ENCODE measurements at regions not wholly inside any gene's neighbourhood (a gene's known extent, or its start where the extent isn't known, plus 50 kb on each side); places are given as distances from the start of the nearest gene placed in this dataset.
A peak's percentile ranks its signal among the peaks of the same experiment; 100 is the strongest.

DNA sequence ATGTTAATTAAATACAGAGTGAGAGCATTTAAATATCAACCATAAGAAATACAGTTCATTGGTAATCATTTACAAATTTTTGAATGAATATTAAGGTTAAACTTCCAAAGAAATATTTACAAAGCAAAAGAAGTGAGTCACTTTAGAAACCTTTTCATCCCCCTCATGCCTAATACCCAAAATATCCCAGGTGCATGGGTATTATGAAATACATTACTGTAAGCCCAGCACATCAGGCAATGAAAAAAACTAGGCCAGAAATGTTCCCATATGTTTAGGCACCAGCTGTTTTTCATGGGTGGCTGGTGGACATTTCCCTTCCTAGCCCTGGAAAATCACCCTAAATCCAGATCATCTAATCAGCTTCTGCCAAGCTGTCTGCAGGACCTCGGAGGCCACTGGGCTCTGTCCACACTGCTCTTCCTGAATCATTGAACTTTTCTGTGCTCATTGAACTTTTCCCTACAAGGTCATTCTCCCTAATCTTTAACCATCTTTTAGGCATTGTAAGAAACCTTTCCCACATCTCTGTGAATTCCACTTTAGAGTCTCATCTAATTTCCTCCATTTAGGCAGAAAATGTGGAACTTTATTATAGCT is 145.3 kb upstream of the STXBP5 start:
- DNase-seq, result no peak
- H3K4me3 ChIP-seq (ENCODE audit: low read length), result no peak overlapping the region

DNA sequence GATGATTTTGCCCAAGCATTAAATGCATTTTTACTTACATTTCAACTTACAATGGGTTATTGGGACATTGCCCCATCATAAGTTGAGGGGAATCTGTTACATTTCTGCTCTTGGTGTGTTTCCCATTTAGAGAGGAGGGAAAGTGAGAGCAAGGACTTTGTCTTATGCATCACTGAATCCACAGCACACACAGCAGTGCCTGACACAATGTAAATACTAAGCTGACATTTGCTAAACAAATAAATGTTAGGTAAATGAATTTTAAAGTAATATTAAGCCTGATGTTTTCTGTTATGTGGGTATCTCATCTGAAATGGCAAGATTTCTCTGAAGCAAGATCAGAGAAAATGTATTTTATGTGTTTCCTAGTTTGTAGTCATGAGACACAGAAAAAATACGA is 143.6 kb upstream of the STXBP5 start:
- no peaks in the 10 kb centered on the region for H4K20me1 ChIP-seq (ENCODE audit: insufficient read depth, low read length)
- H3K9me2 ChIP-seq (replicated peaks; ENCODE audit: insufficient read depth, low read length), result no peaks in the 10 kb centered on the region
- no peak overlapping the region for H2AFZ ChIP-seq (ENCODE audit: low read length)
- H3K27me3 ChIP-seq (replicated peaks; ENCODE audit: insufficient read depth, low read length), result no peaks in the 10 kb centered on the region
- peak overlapping the region; percentile 18; the same call in 1 of the 2 replicates for H3K4me2 ChIP-seq (ENCODE audit: low read depth, low read length)
- TF ChIP-seq EZH2 (optimal IDR thresholded peaks at IDR 0.05; ENCODE audit: low read depth, low read length) (no peak), EZH2phosphoT487 (IDR thresholded peaks at IDR 0.05; ENCODE audit: low read length) (no peak)
- TF ChIP-seq, protein P1, sequence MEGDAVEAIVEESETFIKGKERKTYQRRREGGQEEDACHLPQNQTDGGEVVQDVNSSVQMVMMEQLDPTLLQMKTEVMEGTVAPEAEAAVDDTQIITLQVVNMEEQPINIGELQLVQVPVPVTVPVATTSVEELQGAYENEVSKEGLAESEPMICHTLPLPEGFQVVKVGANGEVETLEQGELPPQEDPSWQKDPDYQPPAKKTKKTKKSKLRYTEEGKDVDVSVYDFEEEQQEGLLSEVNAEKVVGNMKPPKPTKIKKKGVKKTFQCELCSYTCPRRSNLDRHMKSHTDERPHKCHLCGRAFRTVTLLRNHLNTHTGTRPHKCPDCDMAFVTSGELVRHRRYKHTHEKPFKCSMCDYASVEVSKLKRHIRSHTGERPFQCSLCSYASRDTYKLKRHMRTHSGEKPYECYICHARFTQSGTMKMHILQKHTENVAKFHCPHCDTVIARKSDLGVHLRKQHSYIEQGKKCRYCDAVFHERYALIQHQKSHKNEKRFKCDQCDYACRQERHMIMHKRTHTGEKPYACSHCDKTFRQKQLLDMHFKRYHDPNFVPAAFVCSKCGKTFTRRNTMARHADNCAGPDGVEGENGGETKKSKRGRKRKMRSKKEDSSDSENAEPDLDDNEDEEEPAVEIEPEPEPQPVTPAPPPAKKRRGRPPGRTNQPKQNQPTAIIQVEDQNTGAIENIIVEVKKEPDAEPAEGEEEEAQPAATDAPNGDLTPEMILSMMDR (IDR thresholded peaks at IDR 0.05; ENCODE audit: low read length), result no peak
- H3K27ac ChIP-seq (ENCODE audit: low read length), result peak overlapping the region; percentile 23; the same call in 1 of the 2 replicates
- no peaks in the 10 kb centered on the region for H3F3A ChIP-seq (ENCODE audit: insufficient read depth, low read length)
- no peaks in the 10 kb centered on the region for H3K4me1 ChIP-seq (ENCODE audit: low read length)
- H3K36me3 ChIP-seq (replicated peaks; ENCODE audit: insufficient read depth, low read length), result no peaks in the 10 kb centered on the region
- H3K4me3 ChIP-seq (ENCODE audit: low read length), result no peak overlapping the region
- H3K9ac ChIP-seq (ENCODE audit: low read length), result no peak overlapping the region
- no peak for DNase-seq
- H3K9me3 ChIP-seq (replicated peaks; ENCODE audit: insufficient read depth, low read length), result no peaks in the 10 kb centered on the region
- H3K79me2 ChIP-seq (ENCODE audit: low read length), result no peaks in the 10 kb centered on the region

More for the DNA sequence above, 145.3 kb upstream of the STXBP5 start:
- TF ChIP-seq EZH2phosphoT487 (IDR thresholded peaks at IDR 0.05; ENCODE audit: low read length), result no peak
- TF ChIP-seq, protein P1 (IDR thresholded peaks at IDR 0.05; ENCODE audit: low read length), result no peak
- TF ChIP-seq EZH2 (optimal IDR thresholded peaks at IDR 0.05; ENCODE audit: low read depth, low read length), result no peak
- Histone ChIP-seq H3K9ac (ENCODE audit: low read length) (no peak overlapping the region), H3K27ac (ENCODE audit: low read length) (no peak overlapping the region), H3K4me1 (ENCODE audit: low read length) (no peaks in the 10 kb centered on the region), H3K9me2 (replicated peaks; ENCODE audit: insufficient read depth, low read length) (no peaks in the 10 kb centered on the region), H4K20me1 (ENCODE audit: insufficient read depth, low read length) (no peaks in the 10 kb centered on the region), H3K4me2 (ENCODE audit: low read depth, low read length) (no peak overlapping the region), H3K36me3 (replicated peaks; ENCODE audit: insufficient read depth, low read length) (no peaks in the 10 kb centered on the region), H3K9me3 (replicated peaks; ENCODE audit: insufficient read depth, low read length) (no peaks in the 10 kb centered on the region), H2AFZ (ENCODE audit: low read length) (no peak overlapping the region), H3F3A (ENCODE audit: insufficient read depth, low read length) (no peaks in the 10 kb centered on the region), H3K27me3 (replicated peaks; ENCODE audit: insufficient read depth, low read length) (no peaks in the 10 kb centered on the region), H3K79me2 (ENCODE audit: low read length) (no peaks in the 10 kb centered on the region)

DNA sequence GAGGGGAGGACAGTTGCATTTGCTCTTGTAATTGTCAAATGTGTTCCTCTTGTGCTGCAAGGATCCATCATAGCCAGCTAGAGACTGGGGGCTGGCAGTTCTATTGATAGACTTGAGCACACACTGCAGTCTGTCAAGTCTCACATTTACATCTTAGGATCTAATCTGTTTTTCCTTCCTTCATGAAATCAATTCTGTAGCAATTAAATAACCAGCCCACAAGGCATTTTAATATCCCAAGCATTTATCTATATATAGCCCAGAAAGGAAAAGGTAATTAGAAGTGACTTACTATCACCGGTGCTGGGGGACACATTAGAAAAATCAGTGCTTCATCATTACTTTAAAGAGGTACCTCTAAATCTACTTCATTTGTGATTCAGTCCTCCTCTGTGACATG is 143.0 kb upstream of the STXBP5 start:
- Histone ChIP-seq H3K9me3 (replicated peaks; ENCODE audit: insufficient read depth, low read length) (no peaks in the 10 kb centered on the region), H2AFZ (ENCODE audit: low read length) (no peak overlapping the region), H4K20me1 (ENCODE audit: insufficient read depth, low read length) (no peaks in the 10 kb centered on the region), H3K79me2 (ENCODE audit: low read length) (no peaks in the 10 kb centered on the region), H3K4me3 (ENCODE audit: low read length) (no peak overlapping the region), H3K36me3 (replicated peaks; ENCODE audit: insufficient read depth, low read length) (no peaks in the 10 kb centered on the region), H3K9me2 (replicated peaks; ENCODE audit: insufficient read depth, low read length) (no peaks in the 10 kb centered on the region), H3K27me3 (replicated peaks; ENCODE audit: insufficient read depth, low read length) (no peaks in the 10 kb centered on the region), H3K9ac (ENCODE audit: low read length) (no peak overlapping the region), H3K27ac (ENCODE audit: low read length) (no peak overlapping the region), H3F3A (ENCODE audit: insufficient read depth, low read length) (no peaks in the 10 kb centered on the region), H3K4me1 (ENCODE audit: low read length) (no peaks in the 10 kb centered on the region), H3K4me2 (ENCODE audit: low read depth, low read length) (peak overlapping the region; percentile 18; the same call in 1 of the 2 replicates)
- DNase-seq, result no peak
- TF ChIP-seq EZH2phosphoT487 (IDR thresholded peaks at IDR 0.05; ENCODE audit: low read length) (no peak), EZH2 (optimal IDR thresholded peaks at IDR 0.05; ENCODE audit: low read depth, low read length) (no peak)
- TF ChIP-seq, protein P1 (IDR thresholded peaks at IDR 0.05; ENCODE audit: low read length), result no peak

Data from MM.1S (cell line).